ENCODE measurements at regions not wholly inside any gene's neighbourhood (a gene's known extent, or its start where the extent isn't known, plus 50 kb on each side); places are given as distances from the start of the nearest gene placed in this dataset.

- Histone ChIP-seq H3K4me1 (no peaks in the 10 kb centered on the region), H3K36me3 (ENCODE audit: low read depth, missing control alignments) (no peaks in the 10 kb centered on the region), H3K9me3 (no peaks in the 10 kb centered on the region), H3K4me3 (no peak overlapping the region), H3K27me3 (no peaks in the 10 kb centered on the region), H3K27ac (no peak overlapping the region)
- DNase-seq = no peak
- intact Hi-C loops (cut with DNase I; ENCODE audit: low total_unique reads) = no loop called here
- no peak for TF ChIP-seq POLR2A (IDR thresholded peaks at IDR 0.05)
- TF ChIP-seq CTCF (IDR thresholded peaks at IDR 0.05) = no peak
- WGBS, 2 donors = 43 to 48% methylated on average over 8 of the region's 8 CpGs
Observed at GRCh38 chr16:6428861-6429260, 903.8 kb upstream of the RBFOX1 start.

- no peak overlapping the region for H3K27ac ChIP-seq
- TF ChIP-seq POLR2A (IDR thresholded peaks at IDR 0.05) (no peak), CTCF (IDR thresholded peaks at IDR 0.05) (no peak)
- no peak for DNase-seq
- H3K36me3 ChIP-seq (ENCODE audit: low read depth, missing control alignments) = no peaks in the 10 kb centered on the region
- H3K4me1 ChIP-seq = no peaks in the 10 kb centered on the region
- intact Hi-C loops (cut with DNase I; ENCODE audit: low total_unique reads) = no loop called here
- H3K4me3 ChIP-seq = no peak overlapping the region
- WGBS, 2 donors = 83 to 90% methylated on average over 3 of the region's 3 CpGs
- H3K9me3 ChIP-seq = no peaks in the 10 kb centered on the region
- H3K27me3 ChIP-seq = no peaks in the 10 kb centered on the region
Observed at GRCh38 chr16:6427621-6428020, 905.0 kb upstream of the RBFOX1 start.

GRCh38 chr16:6407596-6407995, 925.0 kb upstream of the RBFOX1 start:
- WGBS, 2 donors = 76 to 78% methylated on average over 3 of the region's 3 CpGs
- no peaks in the 10 kb centered on the region for H3K4me1 ChIP-seq
- intact Hi-C loops (cut with DNase I; ENCODE audit: low total_unique reads) = no loop called here
- TF ChIP-seq CTCF (IDR thresholded peaks at IDR 0.05) = no peak
- no peak for TF ChIP-seq POLR2A (IDR thresholded peaks at IDR 0.05)
- H3K36me3 ChIP-seq (ENCODE audit: low read depth, missing control alignments) = no peaks in the 10 kb centered on the region
- no peaks in the 10 kb centered on the region for H3K9me3 ChIP-seq
- no peak for DNase-seq
- H3K4me3 ChIP-seq = no peak overlapping the region
- no peak overlapping the region for H3K27ac ChIP-seq
- no peaks in the 10 kb centered on the region for H3K27me3 ChIP-seq

GRCh38 chr16:6406028-6406427, 926.6 kb upstream of the RBFOX1 start:
- intact Hi-C loops (cut with DNase I; ENCODE audit: low total_unique reads) = no loop called here
- no peaks in the 10 kb centered on the region for H3K27me3 ChIP-seq
- no peaks in the 10 kb centered on the region for H3K9me3 ChIP-seq
- WGBS, 2 donors = 80 to 83% methylated on average over 1 of the region's 1 CpG
- no peak overlapping the region for H3K27ac ChIP-seq
- H3K4me1 ChIP-seq = no peaks in the 10 kb centered on the region
- no peaks in the 10 kb centered on the region for H3K36me3 ChIP-seq (ENCODE audit: low read depth, missing control alignments)
- TF ChIP-seq POLR2A (IDR thresholded peaks at IDR 0.05) (no peak), CTCF (IDR thresholded peaks at IDR 0.05) (no peak)
- DNase-seq = no peak
- H3K4me3 ChIP-seq = no peak overlapping the region

GRCh38 chr16:6382924-6383459, 949.7 kb upstream of the RBFOX1 start:
- Histone ChIP-seq H3K4me3 (no peak overlapping the region), H3K27me3 (no peaks in the 10 kb centered on the region), H3K36me3 (ENCODE audit: low read depth, missing control alignments) (no peaks in the 10 kb centered on the region), H3K27ac (no peak overlapping the region), H3K9me3 (no peaks in the 10 kb centered on the region), H3K4me1 (no peaks in the 10 kb centered on the region)
- no peak for TF ChIP-seq CTCF (IDR thresholded peaks at IDR 0.05)
- no peak for TF ChIP-seq POLR2A (IDR thresholded peaks at IDR 0.05)
- intact Hi-C loops (cut with DNase I; ENCODE audit: low total_unique reads) = no loop called here
- no peak for DNase-seq
- WGBS, 2 donors = 84 to 85% methylated on average over 3 of the region's 3 CpGs
